ENCODE measurements at regions not wholly inside any gene's neighbourhood (a gene's known extent, or its start where the extent isn't known, plus 50 kb on each side); places are given as distances from the start of the nearest gene placed in this dataset.

DNA sequence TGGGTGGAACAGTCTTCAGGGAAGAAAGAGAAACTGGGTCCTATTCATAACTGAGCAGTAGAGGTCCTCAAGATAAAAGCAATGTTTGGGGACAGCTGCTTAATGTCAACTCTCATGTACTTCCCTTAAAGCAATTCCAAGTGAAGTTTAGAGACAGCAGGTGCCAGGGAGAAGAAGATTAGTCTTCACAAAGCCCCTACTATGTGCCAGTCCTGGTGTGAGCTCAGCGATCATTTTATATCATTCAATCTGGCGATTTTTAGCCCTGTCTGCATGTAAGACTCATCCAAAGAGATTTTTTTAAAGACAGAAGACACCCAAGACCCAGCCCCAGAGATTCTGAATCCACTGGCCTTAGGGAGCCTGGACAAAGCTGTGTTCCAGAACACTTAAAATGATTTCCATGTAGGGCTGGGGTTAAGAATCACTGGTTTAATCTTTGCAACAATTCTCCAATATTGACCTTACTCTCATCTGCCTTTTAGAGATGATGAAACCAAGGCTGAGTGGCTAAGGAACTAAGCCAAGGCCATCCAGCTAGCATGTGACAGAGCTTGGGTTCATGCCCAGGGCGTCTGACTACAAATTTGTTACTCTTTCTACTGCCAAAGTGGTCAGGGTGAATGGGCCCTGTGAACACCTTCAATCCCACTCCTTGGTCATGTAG is 404.5 kb upstream of the TBX3 start:
- TF ChIP-seq, protein P1, sequence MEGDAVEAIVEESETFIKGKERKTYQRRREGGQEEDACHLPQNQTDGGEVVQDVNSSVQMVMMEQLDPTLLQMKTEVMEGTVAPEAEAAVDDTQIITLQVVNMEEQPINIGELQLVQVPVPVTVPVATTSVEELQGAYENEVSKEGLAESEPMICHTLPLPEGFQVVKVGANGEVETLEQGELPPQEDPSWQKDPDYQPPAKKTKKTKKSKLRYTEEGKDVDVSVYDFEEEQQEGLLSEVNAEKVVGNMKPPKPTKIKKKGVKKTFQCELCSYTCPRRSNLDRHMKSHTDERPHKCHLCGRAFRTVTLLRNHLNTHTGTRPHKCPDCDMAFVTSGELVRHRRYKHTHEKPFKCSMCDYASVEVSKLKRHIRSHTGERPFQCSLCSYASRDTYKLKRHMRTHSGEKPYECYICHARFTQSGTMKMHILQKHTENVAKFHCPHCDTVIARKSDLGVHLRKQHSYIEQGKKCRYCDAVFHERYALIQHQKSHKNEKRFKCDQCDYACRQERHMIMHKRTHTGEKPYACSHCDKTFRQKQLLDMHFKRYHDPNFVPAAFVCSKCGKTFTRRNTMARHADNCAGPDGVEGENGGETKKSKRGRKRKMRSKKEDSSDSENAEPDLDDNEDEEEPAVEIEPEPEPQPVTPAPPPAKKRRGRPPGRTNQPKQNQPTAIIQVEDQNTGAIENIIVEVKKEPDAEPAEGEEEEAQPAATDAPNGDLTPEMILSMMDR (IDR thresholded peaks at IDR 0.05; ENCODE audit: poor library complexity): no peak
- TF ChIP-seq EZH2phosphoT487 (IDR thresholded peaks at IDR 0.05; ENCODE audit: low read depth, severe bottlenecking, unreplicated experiment) (no peak), EZH2 (IDR thresholded peaks at IDR 0.05; ENCODE audit: borderline replicate concordance) (no peak)

Data from hepatocyte (in vitro differentiated cells).